Vagina (tissue), 2 donors: ENCODE measurements at regions not wholly inside any gene's neighbourhood (a gene's known extent, or its start where the extent isn't known, plus 50 kb on each side); places are given as distances from the start of the nearest gene placed in this dataset.

ENCODE experiments used
- DNase-seq, 2 donors: peaks; one replicate each; pipeline ENCODE4 v3.0.0-alpha.2; 2017; ENCODE audit errors: extremely low spot score in 2 of 2
- H3K27ac ChIP-seq: fragments of 200-600 bp; sonication (generic); one replicate; pipeline ENCODE4 v1.5.1; 2019
- H3K27me3 ChIP-seq: fragments of 200-600 bp; sonication (generic); one replicate; pipeline ENCODE4 v1.5.1; 2019
- H3K36me3 ChIP-seq, 2 donors: fragments of 200-600 bp; sonication (generic); one replicate each; pipeline ENCODE4 v1.5.1; 2017 to 2019
- H3K4me1 ChIP-seq: fragments of 200-600 bp; sonication (generic); one replicate; pipeline ENCODE4 v1.5.1; 2019
- H3K4me3 ChIP-seq, 2 donors: fragments of 200-600 bp; sonication (generic); 1 replicate in 1 of 2; 2 replicates in 1 of 2; pipeline ENCODE4 v1.5.1; 2016 to 2019
- H3K9me3 ChIP-seq: fragments of 200-600 bp; sonication (generic); one replicate; pipeline ENCODE4 v1.5.1; 2019
- POLR2A ChIP-seq, 2 donors: fragments of 450-650 bp; IDR thresholded peaks; one replicate each; pipeline ENCODE4 v1.6.1; 2017; ENCODE audit warnings: antibody characterized with exemption in 2 of 2, mild to moderate bottlenecking in 2 of 2, moderate library complexity in 2 of 2
- POLR2AphosphoS5 ChIP-seq, 2 donors: sonication (generic); formaldehyde crosslinking; IDR thresholded peaks; one replicate each; pipeline ENCODE4 v1.9.0; 2017; ENCODE audit warnings: antibody characterized with exemption in 2 of 2, mild to moderate bottlenecking in 2 of 2, low read depth in 1 of 2; ENCODE audit not compliant: insufficient read depth in 1 of 2
- intact Hi-C: fragments of 100-400 bp; cut with DNase I; formaldehyde crosslinking; loops from one replicate; pipeline ENCODE4 v1.15.1; 2023
- TF ChIP-seq, protein P1 (sequence below), 3 experiments: fragments of 450-650 bp in 2 of 3; fragments of 200-600 bp in 1 of 3; sonication (generic) in 1 of 3; IDR thresholded peaks; one replicate each; pipeline ENCODE4 v1.5.1; 2017 to 2019; ENCODE audit warnings: antibody characterized with exemption in 3 of 3, mild to moderate bottlenecking in 2 of 3, moderate library complexity in 2 of 3

DNA sequence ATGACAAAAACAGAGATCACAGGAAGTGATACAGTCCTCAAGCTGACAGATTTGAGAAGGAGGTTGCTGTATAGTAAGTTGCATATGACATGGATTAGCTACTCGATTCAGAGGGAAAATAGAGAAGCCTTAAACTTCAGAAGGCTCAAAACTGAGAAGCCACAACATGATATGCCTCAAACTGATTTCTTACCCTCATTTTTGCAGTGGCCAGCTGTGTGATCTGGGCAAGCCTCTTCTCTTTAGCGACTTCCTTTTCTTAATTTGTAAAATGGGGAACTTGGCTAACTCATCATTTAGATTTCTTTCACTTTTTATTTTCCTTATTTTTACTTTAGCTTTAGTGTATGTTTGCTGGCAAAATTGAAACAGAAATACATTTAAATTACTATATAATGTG, 421.1 kb downstream of the KIF4B start:
- TF ChIP-seq POLR2A (IDR thresholded peaks at IDR 0.05), result no peak
- no peak for TF ChIP-seq POLR2AphosphoS5 (IDR thresholded peaks at IDR 0.05; ENCODE audit: insufficient read depth in 1 of 2, low read depth in 1 of 2)
- TF ChIP-seq, protein P1, sequence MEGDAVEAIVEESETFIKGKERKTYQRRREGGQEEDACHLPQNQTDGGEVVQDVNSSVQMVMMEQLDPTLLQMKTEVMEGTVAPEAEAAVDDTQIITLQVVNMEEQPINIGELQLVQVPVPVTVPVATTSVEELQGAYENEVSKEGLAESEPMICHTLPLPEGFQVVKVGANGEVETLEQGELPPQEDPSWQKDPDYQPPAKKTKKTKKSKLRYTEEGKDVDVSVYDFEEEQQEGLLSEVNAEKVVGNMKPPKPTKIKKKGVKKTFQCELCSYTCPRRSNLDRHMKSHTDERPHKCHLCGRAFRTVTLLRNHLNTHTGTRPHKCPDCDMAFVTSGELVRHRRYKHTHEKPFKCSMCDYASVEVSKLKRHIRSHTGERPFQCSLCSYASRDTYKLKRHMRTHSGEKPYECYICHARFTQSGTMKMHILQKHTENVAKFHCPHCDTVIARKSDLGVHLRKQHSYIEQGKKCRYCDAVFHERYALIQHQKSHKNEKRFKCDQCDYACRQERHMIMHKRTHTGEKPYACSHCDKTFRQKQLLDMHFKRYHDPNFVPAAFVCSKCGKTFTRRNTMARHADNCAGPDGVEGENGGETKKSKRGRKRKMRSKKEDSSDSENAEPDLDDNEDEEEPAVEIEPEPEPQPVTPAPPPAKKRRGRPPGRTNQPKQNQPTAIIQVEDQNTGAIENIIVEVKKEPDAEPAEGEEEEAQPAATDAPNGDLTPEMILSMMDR (IDR thresholded peaks at IDR 0.05), result no peak
- H3K36me3 ChIP-seq, result no peaks in the 10 kb centered on the region
- no peaks in the 10 kb centered on the region for H3K4me1 ChIP-seq
- DNase-seq, result no peak
- intact Hi-C loops, result no loop called here
- H3K9me3 ChIP-seq, result no peaks in the 10 kb centered on the region
- H3K4me3 ChIP-seq, result no peak overlapping the region
- no peak overlapping the region for H3K27ac ChIP-seq
- no peaks in the 10 kb centered on the region for H3K27me3 ChIP-seq

DNA sequence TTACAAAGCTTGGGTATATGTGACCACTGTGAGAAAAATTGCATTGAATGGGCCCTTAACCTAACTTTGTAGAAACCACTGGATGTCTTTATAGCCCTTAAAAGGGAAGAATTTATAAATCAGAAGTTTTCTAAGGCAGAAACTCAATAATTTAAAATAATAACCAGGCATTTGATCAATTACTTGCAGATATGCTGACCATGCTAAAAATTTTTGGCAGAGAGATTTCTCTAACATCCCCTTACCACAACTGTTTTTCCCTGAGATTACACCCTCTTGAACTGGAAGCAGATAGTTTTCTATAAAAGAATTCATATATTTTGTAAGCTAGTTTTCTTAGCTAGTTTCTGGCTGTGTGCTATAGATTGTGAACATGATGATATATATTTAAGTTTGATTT, 428.3 kb downstream of the KIF4B start:
- Histone ChIP-seq H3K27me3 (no peaks in the 10 kb centered on the region), H3K36me3 (no peaks in the 10 kb centered on the region), H3K27ac (no peak overlapping the region), H3K4me1 (no peaks in the 10 kb centered on the region), H3K4me3 (no peak overlapping the region), H3K9me3 (no peaks in the 10 kb centered on the region)
- DNase-seq, result no peak
- TF ChIP-seq, protein P1 (IDR thresholded peaks at IDR 0.05), result no peak
- TF ChIP-seq POLR2AphosphoS5 (IDR thresholded peaks at IDR 0.05; ENCODE audit: insufficient read depth in 1 of 2, low read depth in 1 of 2) (no peak), POLR2A (IDR thresholded peaks at IDR 0.05) (no peak)
- intact Hi-C loops, result no loop called here

DNA sequence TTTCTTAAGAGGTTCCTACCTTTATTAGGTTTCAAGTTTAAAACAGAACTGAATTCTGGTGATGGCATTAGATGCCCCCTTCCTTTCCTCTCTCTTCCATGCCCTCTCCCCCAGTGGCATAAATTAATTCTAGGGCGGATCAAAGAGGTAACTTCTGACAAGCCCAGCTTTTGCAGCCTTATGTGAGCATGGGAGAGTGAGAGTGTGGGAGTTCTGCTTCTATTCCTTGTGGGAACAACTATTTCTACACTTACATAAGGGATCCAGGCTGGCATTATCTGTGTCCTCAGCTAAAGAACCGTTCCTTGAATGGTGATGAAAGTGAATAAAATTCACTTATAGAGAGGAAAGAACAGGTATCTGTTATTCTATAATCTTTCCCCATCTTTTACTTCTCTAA, 437.6 kb downstream of the KIF4B start:
- H3K27me3 ChIP-seq, result no peaks in the 10 kb centered on the region
- DNase-seq, result no peak
- no peak overlapping the region for H3K4me3 ChIP-seq
- H3K36me3 ChIP-seq, result no peaks in the 10 kb centered on the region
- no peaks in the 10 kb centered on the region for H3K4me1 ChIP-seq
- H3K27ac ChIP-seq, result no peak overlapping the region
- TF ChIP-seq, protein P1 (IDR thresholded peaks at IDR 0.05), result no peak
- TF ChIP-seq POLR2AphosphoS5 (IDR thresholded peaks at IDR 0.05; ENCODE audit: insufficient read depth in 1 of 2, low read depth in 1 of 2) (no peak), POLR2A (IDR thresholded peaks at IDR 0.05) (no peak)
- H3K9me3 ChIP-seq, result no peaks in the 10 kb centered on the region
- intact Hi-C loops, result no loop called here

DNA sequence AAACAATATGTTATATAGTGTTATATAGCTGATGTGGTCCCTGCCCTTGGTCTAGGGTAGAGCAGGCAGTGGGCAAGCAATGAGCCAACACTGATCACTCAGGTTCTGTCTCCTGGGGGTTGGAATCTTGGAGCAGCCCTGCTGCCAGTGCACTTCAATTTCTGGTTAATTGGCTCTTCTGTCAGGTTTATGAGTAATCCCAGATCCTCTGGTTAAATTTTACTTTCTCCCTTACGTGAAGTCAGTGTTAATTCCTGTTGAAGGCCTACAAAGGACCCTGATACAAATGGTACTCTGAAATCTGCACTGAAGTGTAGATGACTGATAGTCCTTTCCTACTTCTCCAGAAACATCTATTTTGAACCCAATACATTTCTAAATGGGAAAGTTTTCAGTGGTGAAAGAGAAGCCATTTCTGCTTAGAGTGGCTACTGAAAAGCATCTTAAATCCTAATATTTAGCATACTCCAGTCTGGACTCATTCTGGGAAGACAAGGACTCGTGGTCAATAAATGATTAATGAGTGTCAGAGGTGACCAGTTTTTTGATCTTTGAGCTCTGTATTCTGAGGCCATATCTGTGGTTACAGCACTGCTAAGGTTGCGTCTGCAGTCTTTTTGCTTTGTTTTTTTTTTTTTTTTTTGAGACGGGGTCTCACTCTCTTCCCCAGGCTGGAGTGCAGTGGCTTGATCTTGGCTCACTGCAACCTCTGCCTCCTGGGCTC, 442.4 kb downstream of the KIF4B start:
- intact Hi-C loops, result no loop called here
- H3K27ac ChIP-seq, result no peak overlapping the region
- no peaks in the 10 kb centered on the region for H3K36me3 ChIP-seq
- no peaks in the 10 kb centered on the region for H3K9me3 ChIP-seq
- TF ChIP-seq POLR2AphosphoS5 (IDR thresholded peaks at IDR 0.05; ENCODE audit: insufficient read depth in 1 of 2, low read depth in 1 of 2) (no peak), POLR2A (IDR thresholded peaks at IDR 0.05) (no peak)
- TF ChIP-seq, protein P1 (IDR thresholded peaks at IDR 0.05), result no peak
- DNase-seq, result no peak
- H3K4me1 ChIP-seq, result no peaks in the 10 kb centered on the region
- no peaks in the 10 kb centered on the region for H3K27me3 ChIP-seq
- H3K4me3 ChIP-seq, result no peak overlapping the region

DNA sequence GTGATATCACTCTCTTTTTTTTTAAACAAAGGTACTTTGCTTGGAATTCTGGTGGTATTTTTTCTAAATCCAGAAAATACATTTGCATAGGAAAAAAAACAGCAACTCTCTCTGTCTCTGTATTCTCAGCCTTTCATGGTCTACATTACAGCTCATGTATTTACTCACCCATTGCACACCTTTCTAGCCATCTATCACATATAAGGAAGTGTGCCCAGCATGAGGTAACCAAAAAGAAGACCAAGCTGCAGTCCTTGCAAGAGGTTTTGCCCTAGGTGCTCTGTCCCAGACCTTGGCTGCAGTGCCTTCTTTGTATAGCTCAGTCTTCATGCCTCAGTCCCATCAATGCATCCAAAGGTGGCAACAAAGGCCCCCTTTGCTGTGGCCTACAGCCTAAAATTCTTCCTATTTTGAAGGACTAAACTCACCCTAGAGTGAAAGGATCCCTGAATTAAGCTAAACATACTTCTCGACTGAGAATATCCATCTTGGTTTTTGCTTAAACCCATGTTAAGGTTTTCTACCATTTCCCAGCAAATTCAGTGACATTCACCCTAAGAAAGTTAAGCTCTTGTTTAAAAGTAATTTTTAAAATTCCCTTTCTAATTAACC, 446.4 kb downstream of the KIF4B start:
- H3K9me3 ChIP-seq, result no peaks in the 10 kb centered on the region
- DNase-seq, result no peak
- intact Hi-C loops, result no loop called here
- TF ChIP-seq POLR2AphosphoS5 (IDR thresholded peaks at IDR 0.05; ENCODE audit: insufficient read depth in 1 of 2, low read depth in 1 of 2) (no peak), POLR2A (IDR thresholded peaks at IDR 0.05) (no peak)
- TF ChIP-seq, protein P1 (IDR thresholded peaks at IDR 0.05), result no peak
- H3K27me3 ChIP-seq, result no peaks in the 10 kb centered on the region
- no peaks in the 10 kb centered on the region for H3K4me1 ChIP-seq
- H3K36me3 ChIP-seq, result no peaks in the 10 kb centered on the region
- H3K4me3 ChIP-seq, result no peak overlapping the region
- no peak overlapping the region for H3K27ac ChIP-seq
